GM23338 (cell line): ENCODE measurements at regions not wholly inside any gene's neighbourhood (a gene's known extent, or its start where the extent isn't known, plus 50 kb on each side); places are given as distances from the start of the nearest gene placed in this dataset.

Experiments
- ATAC-seq: fragments of 200-7000 bp; cut with Tn5 transposase; 3 replicates; pipeline ENCODE4 v1.9.1; 2020
- DNase-seq: peaks from one replicate; pipeline ENCODE4 v3.0.0-alpha.2; 2015; ENCODE audit warnings: low spot score
- H2AFZ ChIP-seq: fragments of 200-600 bp; sonication (generic); 2 replicates; pipeline ENCODE4 v1.8.0; 2016; ENCODE audit warnings: antibody characterized with exemption, mild to moderate bottlenecking, moderate library complexity
- H3F3A ChIP-seq: fragments of 200-600 bp; sonication (generic); replicated peaks from 2 replicates; pipeline ENCODE4 v1.8.0; 2017; ENCODE audit warnings: antibody characterized with exemption, mixed run types, low read depth
- H3K27ac ChIP-seq: fragments of 200-600 bp; sonication (generic); 2 replicates; pipeline ENCODE4 v1.6.1; 2016; ENCODE audit warnings: low read depth
- H3K27me3 ChIP-seq: fragments of 200-600 bp; sonication (generic); 2 replicates; pipeline ENCODE4 v1.8.0; 2016; ENCODE audit warnings: mild to moderate bottlenecking, mixed run types, moderate library complexity; ENCODE audit not compliant: insufficient read depth
- H3K36me3 ChIP-seq: fragments of 200-600 bp; sonication (generic); 2 replicates; pipeline ENCODE4 v1.8.0; 2016; ENCODE audit warnings: mild to moderate bottlenecking; ENCODE audit not compliant: insufficient read depth
- H3K4me1 ChIP-seq: fragments of 200-600 bp; sonication (generic); 2 replicates; pipeline ENCODE4 v1.8.0; 2016; ENCODE audit warnings: mild to moderate bottlenecking, moderate library complexity; ENCODE audit not compliant: insufficient read depth
- H3K4me2 ChIP-seq: fragments of 200-600 bp; sonication (generic); 2 replicates; pipeline ENCODE4 v1.7.1; 2017; ENCODE audit warnings: mixed run types
- H3K4me3 ChIP-seq: fragments of 200-600 bp; sonication (generic); 2 replicates; pipeline ENCODE4 v1.6.1; 2016; ENCODE audit warnings: mixed run types
- H3K79me2 ChIP-seq: fragments of 200-600 bp; sonication (generic); replicated peaks from 2 replicates; pipeline ENCODE4 v1.8.0; 2017; ENCODE audit warnings: mild to moderate bottlenecking; ENCODE audit not compliant: insufficient read depth
- H3K9me2 ChIP-seq: fragments of 200-600 bp; sonication (generic); 2 replicates; pipeline ENCODE4 v1.8.0; 2017; ENCODE audit not compliant: insufficient read depth
- H4K20me1 ChIP-seq: fragments of 200-600 bp; sonication (generic); replicated peaks from 2 replicates; pipeline ENCODE4 v1.8.0; 2017; ENCODE audit warnings: mild to moderate bottlenecking; ENCODE audit not compliant: insufficient read depth
- H3K27ac Mint-ChIP-seq: 2 replicates; pipeline ENCODE4 v1.8.0; 2020; ENCODE audit warnings: inconsistent platforms, mild to moderate bottlenecking, moderate library complexity, mixed read lengths
- H3K27me3 Mint-ChIP-seq: 3 replicates; pipeline ENCODE4 v1.8.0; 2022; ENCODE audit warnings: low read depth, mild to moderate bottlenecking, moderate library complexity, mixed read lengths, inconsistent platforms; ENCODE audit not compliant: insufficient read depth, poor library complexity
- H3K36me3 Mint-ChIP-seq: 3 replicates; pipeline ENCODE4 v1.8.0; 2021; ENCODE audit warnings: low read depth, mild to moderate bottlenecking, inconsistent platforms, moderate library complexity, mixed read lengths
- H3K4me1 Mint-ChIP-seq: 3 replicates; pipeline ENCODE4 v1.8.0; 2020; ENCODE audit warnings: mild to moderate bottlenecking, inconsistent platforms, mixed read lengths
- H3K4me3 Mint-ChIP-seq: 3 replicates; pipeline ENCODE4 v1.8.0; 2021; ENCODE audit warnings: moderate library complexity, mild to moderate bottlenecking, inconsistent platforms, mixed read lengths
- H3K9me3 Mint-ChIP-seq: 3 replicates; pipeline ENCODE4 v1.8.0; 2020; ENCODE audit warnings: moderate library complexity, mild to moderate bottlenecking, inconsistent platforms, mixed read lengths
- CREB1 ChIP-seq: fragments of 250-450 bp; sonication (Bioruptor Pico); IDR thresholded peaks from 2 replicates; pipeline ENCODE4 v1.5.0; 2020; ENCODE audit warnings: low read depth, mild to moderate bottlenecking, moderate library complexity
- CTCF ChIP-seq, 2 experiments: fragments of 200-600 bp in 1 of 2; sonication (generic) in 1 of 2; conservative IDR thresholded peaks; 2 replicates each; pipeline versions ENCODE4 v1.5.1 to v1.6.1; 2016 to 2017; ENCODE audit warnings: antibody characterized with exemption in 2 of 2, low read depth in 2 of 2, mild to moderate bottlenecking in 2 of 2, moderate library complexity in 1 of 2
- ETS1 ChIP-seq: IDR thresholded peaks from 2 replicates; pipeline ENCODE4 v1.6.1; 2016; ENCODE audit warnings: antibody characterized with exemption
- EZH2phosphoT487 ChIP-seq: fragments of 200-600 bp; sonication (generic); IDR thresholded peaks from one replicate; pipeline ENCODE4 v1.8.1; 2018; ENCODE audit warnings: antibody characterized with exemption; ENCODE audit not compliant: unreplicated experiment
- JUNB ChIP-seq: IDR thresholded peaks from one replicate; pipeline ENCODE4 v1.6.1; 2016; ENCODE audit warnings: antibody characterized with exemption; ENCODE audit not compliant: unreplicated experiment
- NANOG ChIP-seq: IDR thresholded peaks from 2 replicates; pipeline ENCODE4 v1.6.1; 2016; ENCODE audit warnings: antibody characterized with exemption, borderline replicate concordance
- POLR2AphosphoS5 ChIP-seq: IDR thresholded peaks from 2 replicates; pipeline ENCODE4 v1.6.1; 2016; ENCODE audit warnings: antibody characterized with exemption, low read depth
- REST ChIP-seq: IDR thresholded peaks from one replicate; pipeline ENCODE4 v1.6.1; 2018; ENCODE audit warnings: antibody characterized with exemption; ENCODE audit not compliant: unreplicated experiment
- STAT1 ChIP-seq: IDR thresholded peaks from one replicate; pipeline ENCODE4 v1.6.1; 2016; ENCODE audit warnings: antibody characterized with exemption; ENCODE audit not compliant: unreplicated experiment
- ZNF114 ChIP-seq: fragments of 250-450 bp; sonication (Bioruptor Pico); IDR thresholded peaks from 2 replicates; pipeline ENCODE4 v1.5.0; 2020; ENCODE audit warnings: mild to moderate bottlenecking, moderate library complexity
- ZNF331 ChIP-seq: fragments of 250-450 bp; sonication (Bioruptor Pico); IDR thresholded peaks from 2 replicates; pipeline ENCODE4 v1.5.0; 2020; ENCODE audit warnings: low read depth, mild to moderate bottlenecking, moderate library complexity

GRCh38 chr19:20271215-20271926 is 104.4 kb downstream of the ZNF486 start:
- Histone ChIP-seq H3K4me3 (no peak overlapping the region), H3F3A (no peaks in the 10 kb centered on the region), H3K4me2 (no peak overlapping the region), H3K4me1 (peaks cover 17% of the 10 kb centered on the region), H3K27ac (no peak overlapping the region), H2AFZ (no peak overlapping the region), H4K20me1 (no peaks in the 10 kb centered on the region), H3K9me2 (no peaks in the 10 kb centered on the region), H3K36me3 (no peaks in the 10 kb centered on the region), H3K27me3 (no peaks in the 10 kb centered on the region), H3K79me2 (no peaks in the 10 kb centered on the region)
- no peaks in the 10 kb centered on the region for H3K36me3 Mint-ChIP-seq
- no peak for TF ChIP-seq NANOG
- TF ChIP-seq EZH2phosphoT487, result no peak
- no peak for TF ChIP-seq CTCF (conservative IDR thresholded peaks at IDR 0.05; ENCODE audit: low read depth in 2 of 2)
- no peak overlapping the region for H3K4me3 Mint-ChIP-seq
- ATAC-seq (no peak), DNase-seq (no peak)
- peaks cover 5% of the 10 kb centered on the region for H3K27me3 Mint-ChIP-seq
- H3K9me3 Mint-ChIP-seq, result no peaks in the 10 kb centered on the region
- peaks cover 23% of the 10 kb centered on the region for H3K4me1 Mint-ChIP-seq
- H3K27ac Mint-ChIP-seq, result no peak overlapping the region

GRCh38 chr19:20269461-20269860 is 102.4 kb downstream of the ZNF486 start:
- H3K4me3 Mint-ChIP-seq, result no peak overlapping the region
- no peaks in the 10 kb centered on the region for H3K27me3 ChIP-seq
- H3K27me3 Mint-ChIP-seq, result peaks cover 2% of the 10 kb centered on the region
- TF ChIP-seq CREB1 (no peak), STAT1 (no peak), ZNF114 (no peak), ZNF331 (no peak), ETS1 (no peak), NANOG (no peak), REST (no peak), EZH2phosphoT487 (no peak), POLR2AphosphoS5 (no peak), JUNB (no peak), CTCF (conservative IDR thresholded peaks at IDR 0.05; ENCODE audit: low read depth in 2 of 2) (no peak)

More at GRCh38 chr19:20269461-20269860, 102.4 kb downstream of the ZNF486 start:
- H3K4me1 ChIP-seq, result peaks cover 17% of the 10 kb centered on the region
- H3K27ac Mint-ChIP-seq, result no peak overlapping the region
- no peak for DNase-seq
- no peak overlapping the region for H3K27ac ChIP-seq
- no peak overlapping the region for H3K4me2 ChIP-seq
- H3K79me2 ChIP-seq, result no peaks in the 10 kb centered on the region
- H3K9me3 Mint-ChIP-seq, result no peaks in the 10 kb centered on the region
- H3F3A ChIP-seq, result no peaks in the 10 kb centered on the region
- no peaks in the 10 kb centered on the region for H3K36me3 ChIP-seq
- no peak overlapping the region for H2AFZ ChIP-seq
- H3K4me3 ChIP-seq, result no peak overlapping the region
- H4K20me1 ChIP-seq, result no peaks in the 10 kb centered on the region
- H3K36me3 Mint-ChIP-seq, result no peaks in the 10 kb centered on the region
- ATAC-seq, result no peak
- H3K4me1 Mint-ChIP-seq, result peaks cover 23% of the 10 kb centered on the region
- no peaks in the 10 kb centered on the region for H3K9me2 ChIP-seq
